ENCODE measurements at regions not wholly inside any gene's neighbourhood (a gene's known extent, or its start where the extent isn't known, plus 50 kb on each side); places are given as distances from the start of the nearest gene placed in this dataset.
"Not testable (repeated sequence)": the region's sequence is repeated elsewhere in the genome, so short reads cannot be mapped to it uniquely, and the experiment has no call there.

GRCh38 chr11:37323843-37324242 is 725.8 kb upstream of the RAG2 start:
- no peak for DNase-seq (ENCODE audit: low read depth in 2 of 2)

- DNase-seq (ENCODE audit: low read depth in 2 of 2), result no peak
These were observed 724.5 kb upstream of the RAG2 start for GRCh38 chr11:37322333-37323194.

GRCh38 chr11:37320921-37321320 is 722.9 kb upstream of the RAG2 start:
- DNase-seq (ENCODE audit: low read depth in 2 of 2), result no peak

GRCh38 chr11:37317803-37318202 is 719.8 kb upstream of the RAG2 start:
- no peak for DNase-seq (ENCODE audit: low read depth in 2 of 2)

DNA sequence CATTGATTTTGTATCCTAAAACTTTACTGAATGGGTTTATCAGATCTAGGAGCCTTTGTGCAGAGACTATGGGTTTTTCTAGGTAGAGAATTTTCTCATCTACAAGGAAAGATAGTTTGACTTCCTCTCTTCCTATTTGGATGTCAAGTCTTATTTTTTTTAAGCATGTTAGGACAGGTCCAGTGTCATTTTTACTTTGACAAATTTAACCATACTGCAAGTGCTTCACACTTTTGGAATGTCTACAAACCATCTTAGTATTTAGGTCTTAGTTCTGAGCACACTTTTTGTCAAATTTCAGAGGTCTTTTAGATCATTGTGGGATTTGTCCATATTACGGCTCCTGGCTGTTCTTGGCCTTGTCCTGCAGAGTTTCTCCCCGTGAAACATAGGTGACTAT is 715.2 kb upstream of the RAG2 start:
- no peak for DNase-seq (ENCODE audit: low read depth in 2 of 2)

- DNase-seq (ENCODE audit: low read depth in 2 of 2), result no peak
These were observed 708.5 kb upstream of the RAG2 start for GRCh38 chr11:37306563-37306962.

GRCh38 chr11:37301405-37301804 is 703.4 kb upstream of the RAG2 start:
- not testable (repeated sequence) for DNase-seq (ENCODE audit: low read depth in 2 of 2)

GRCh38 chr11:37298173-37298572 is 700.1 kb upstream of the RAG2 start:
- no peak for DNase-seq (ENCODE audit: low read depth in 2 of 2)

- no peak for DNase-seq (ENCODE audit: low read depth in 2 of 2)
These were observed 688.9 kb upstream of the RAG2 start for GRCh38 chr11:37286890-37287289.

DNA sequence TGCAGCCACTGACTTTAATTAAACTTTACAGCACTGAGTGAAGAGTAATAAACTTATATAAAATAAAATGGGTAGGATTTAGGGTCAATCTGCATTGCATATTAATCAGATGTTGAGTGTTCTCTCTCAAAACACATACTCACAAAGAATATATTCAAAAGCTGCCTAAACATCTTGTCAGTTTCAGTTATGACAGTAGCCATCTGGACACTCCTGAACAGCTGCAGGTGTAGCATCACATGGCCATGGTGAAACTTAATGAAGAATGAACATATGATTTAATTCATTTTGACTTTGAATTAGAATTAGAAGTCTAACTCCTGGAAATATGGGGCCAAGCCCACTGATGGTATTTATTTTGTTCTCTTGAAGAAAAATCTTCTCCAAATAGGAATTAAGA is 684.3 kb upstream of the RAG2 start:
- DNase-seq (ENCODE audit: low read depth in 2 of 2), result no peak

DNA sequence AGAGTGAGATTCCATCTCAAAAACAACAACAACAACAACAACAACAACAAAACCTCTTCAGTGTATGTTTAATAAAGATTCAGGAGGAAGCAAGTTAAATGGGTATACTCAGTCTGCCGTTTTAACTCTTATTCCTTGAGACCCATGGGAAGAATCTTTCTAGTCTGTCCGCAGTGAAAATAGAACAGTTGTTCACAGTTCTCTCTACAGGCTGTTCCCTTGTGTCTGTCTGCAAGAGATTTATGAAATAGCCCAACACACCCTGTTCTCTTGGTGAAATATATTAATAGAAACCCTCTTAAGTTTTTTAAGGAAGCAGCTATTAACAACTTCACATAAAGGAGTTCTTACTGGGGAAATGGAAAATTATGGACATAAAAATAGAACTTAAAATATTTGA is 682.2 kb upstream of the RAG2 start:
- DNase-seq (ENCODE audit: low read depth in 2 of 2), result no peak

DNA sequence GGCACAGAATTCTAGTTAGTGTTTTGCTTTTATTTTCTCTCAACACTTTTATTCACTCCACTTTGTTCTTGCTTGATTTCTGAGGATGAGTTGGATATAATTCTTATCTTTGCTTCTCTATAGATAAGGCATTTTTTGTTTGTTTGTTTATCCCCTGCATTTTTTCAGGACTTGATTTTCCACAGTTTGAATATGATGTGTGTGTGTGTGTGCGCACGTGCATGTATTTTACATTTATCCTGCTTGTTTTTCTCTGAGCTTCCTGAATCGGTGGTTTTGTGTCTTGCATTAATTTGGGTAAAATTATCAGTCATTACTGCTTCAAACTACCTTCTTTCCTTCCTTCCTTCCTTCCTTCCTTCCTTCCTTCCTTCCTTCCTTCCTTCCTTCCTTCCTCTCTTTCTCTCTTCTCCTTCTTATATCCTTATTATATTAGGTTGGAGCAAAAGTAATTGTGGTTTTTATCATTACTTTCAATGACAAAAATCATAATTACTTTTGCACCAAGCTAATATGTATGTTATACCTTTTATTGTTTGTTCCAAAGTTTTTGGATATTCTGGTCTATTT is 679.9 kb upstream of the RAG2 start:
- DNase-seq (ENCODE audit: low read depth in 2 of 2), result no peak

DNA sequence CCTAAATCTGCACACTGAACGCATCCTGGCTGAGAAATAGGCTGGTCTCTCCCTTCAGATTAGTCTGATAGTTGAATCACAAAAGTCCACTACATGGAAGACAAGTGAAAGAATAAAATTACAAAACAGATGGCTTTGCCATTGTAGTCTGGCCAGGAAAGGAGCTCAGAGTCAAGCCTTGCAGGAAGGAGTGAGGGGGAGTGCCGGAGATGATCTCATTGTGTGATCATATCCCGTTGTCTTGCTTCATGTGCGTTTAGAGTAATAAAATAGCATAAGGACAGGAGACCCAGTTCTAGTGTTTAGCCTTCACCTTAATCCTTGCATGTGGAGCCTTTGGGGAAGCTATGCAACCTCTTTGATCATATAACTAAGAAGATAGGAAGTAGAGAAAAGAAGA is 666.7 kb upstream of the RAG2 start:
- DNase-seq (ENCODE audit: low read depth in 2 of 2), result no peak

- DNase-seq (ENCODE audit: low read depth in 2 of 2), result no peak
These were observed 666.0 kb upstream of the RAG2 start for GRCh38 chr11:37264060-37264459.

DNA sequence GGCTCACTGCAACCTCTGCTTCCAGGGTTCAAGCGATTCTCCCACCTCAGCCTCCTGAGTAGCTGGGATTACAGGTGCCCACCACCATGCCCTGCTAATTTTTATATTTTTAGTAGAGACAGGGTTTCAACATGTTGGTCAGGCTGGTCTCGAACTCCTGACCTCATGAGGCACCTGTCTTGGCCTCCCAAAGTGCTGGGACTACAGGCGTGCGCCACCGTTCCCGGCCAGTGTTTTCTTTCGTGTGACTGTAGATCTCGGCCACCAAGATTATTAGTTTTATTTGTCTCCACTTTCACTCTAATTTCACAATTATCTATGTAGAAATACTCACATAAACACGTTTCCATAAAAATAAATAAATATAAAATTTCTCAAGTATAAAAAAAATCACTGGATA is 665.4 kb upstream of the RAG2 start:
- DNase-seq (ENCODE audit: low read depth in 2 of 2), result not testable (repeated sequence)

DNA sequence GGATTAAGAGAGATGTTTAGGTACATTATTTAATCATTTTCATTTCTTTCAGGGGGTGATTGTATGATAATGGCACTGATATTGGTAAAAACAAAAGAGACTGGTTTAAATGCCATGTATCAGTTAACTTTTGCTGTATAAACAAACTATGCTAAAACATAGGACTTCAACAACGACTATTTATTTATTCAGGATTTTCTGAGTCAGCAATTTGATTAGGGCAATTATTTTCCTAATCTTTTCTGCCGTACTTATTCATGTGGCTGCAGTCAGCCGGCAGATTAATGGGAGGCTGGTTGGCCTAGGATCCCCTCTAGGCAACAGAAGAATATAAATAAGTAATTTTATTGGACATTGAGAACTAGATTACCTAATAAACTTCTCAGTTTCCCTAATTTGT is 661.7 kb upstream of the RAG2 start:
- no peak for DNase-seq (ENCODE audit: low read depth in 2 of 2)

DNA sequence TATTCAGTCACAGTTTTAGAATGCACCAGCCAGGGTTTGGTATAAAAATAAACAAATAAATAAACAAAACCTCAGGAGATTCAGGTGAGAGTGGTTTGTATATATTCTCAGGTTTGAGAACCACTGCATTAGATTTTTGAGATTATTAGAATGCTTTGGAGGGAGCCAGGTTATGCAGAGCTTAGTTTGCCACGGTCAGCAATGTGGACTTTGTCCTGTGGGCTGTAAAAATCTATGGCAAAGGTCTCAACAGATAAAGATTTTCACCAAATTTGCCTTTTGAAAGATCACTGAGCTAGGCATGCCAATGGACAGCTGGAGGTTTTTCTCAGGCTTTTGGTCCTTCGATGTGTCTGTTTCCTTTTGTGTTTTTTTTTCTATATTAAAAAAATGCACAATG is 650.1 kb upstream of the RAG2 start:
- DNase-seq (ENCODE audit: low read depth in 2 of 2), result no peak

GRCh38 chr11:37246092-37246491 is 648.1 kb upstream of the RAG2 start:
- not testable (repeated sequence) for DNase-seq (ENCODE audit: low read depth in 2 of 2)

GRCh38 chr11:37230865-37231264 is 632.8 kb upstream of the RAG2 start:
- no peak for DNase-seq (ENCODE audit: low read depth in 2 of 2)

- DNase-seq (ENCODE audit: low read depth in 2 of 2), result no peak
These were observed 625.9 kb upstream of the RAG2 start for GRCh38 chr11:37223962-37224361.

GRCh38 chr11:37203006-37203405 is 605.0 kb upstream of the RAG2 start:
- no peak for DNase-seq (ENCODE audit: low read depth in 2 of 2)

- DNase-seq (ENCODE audit: low read depth in 2 of 2), result no peak
These were observed 601.0 kb upstream of the RAG2 start for GRCh38 chr11:37199082-37199481.

DNA sequence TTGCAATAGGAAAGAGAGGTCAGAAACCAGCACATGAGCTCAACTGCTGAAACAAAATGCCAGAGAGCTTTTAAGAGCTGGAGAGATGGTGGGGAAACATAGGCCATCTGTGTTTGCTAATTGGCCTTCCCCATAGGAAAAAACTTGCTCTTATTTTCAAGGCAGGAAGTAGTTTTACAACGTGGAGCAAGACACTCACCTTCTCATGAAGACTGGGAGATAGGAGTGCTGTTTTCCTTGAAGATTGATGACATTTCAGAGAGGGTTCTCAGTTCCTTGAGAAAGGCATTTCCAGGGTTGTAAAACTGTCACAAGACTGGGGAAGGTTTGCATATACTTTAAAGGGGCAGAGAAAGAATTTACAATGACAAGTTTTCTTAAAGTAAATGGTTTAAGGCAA is 586.3 kb upstream of the RAG2 start:
- no peak for DNase-seq (ENCODE audit: low read depth in 2 of 2)

- no peak for DNase-seq (ENCODE audit: low read depth in 2 of 2)
These were observed 584.0 kb upstream of the RAG2 start for GRCh38 chr11:37182031-37182430.
